ENCODE measurements at regions not wholly inside any gene's neighbourhood (a gene's known extent, or its start where the extent isn't known, plus 50 kb on each side); places are given as distances from the start of the nearest gene placed in this dataset.

- TF ChIP-seq CTCF (conservative IDR thresholded peaks at IDR 0.05; ENCODE audit: low read depth, low read length), result no peak
- H3K4me3 ChIP-seq (ENCODE audit: low read depth, low read length), result no peak overlapping the region
- no peak for DNase-seq (ENCODE audit: low read depth)
Measured at GRCh38 chr6:84280030-84280429, 52.6 kb upstream of the CEP162 start.

GRCh38 chr6:84278321-84278998 is 51.0 kb upstream of the CEP162 start:
- no peak overlapping the region for H3K4me3 ChIP-seq (ENCODE audit: low read depth, low read length)
- no peak for TF ChIP-seq CTCF (conservative IDR thresholded peaks at IDR 0.05; ENCODE audit: low read depth, low read length)
- DNase-seq (ENCODE audit: low read depth), result no peak
